Endothelial cell of hepatic sinusoid (primary cell): ENCODE measurements at regions not wholly inside any gene's neighbourhood (a gene's known extent, or its start where the extent isn't known, plus 50 kb on each side); places are given as distances from the start of the nearest gene placed in this dataset.
"Not testable (repeated sequence)": the region's sequence is repeated elsewhere in the genome, so short reads cannot be mapped to it uniquely, and the experiment has no call there.

Experiments
- in situ Hi-C: cut with HindIII; loops from 2 replicates; pipeline ENCODE4 v1.10.0; 2017; ENCODE audit warnings: low sequenced_read_pairs

- in situ Hi-C loops: no loop called here
Measured at GRCh38 chr11:96969251-96969650, 579.4 kb downstream of the JRKL start.

- in situ Hi-C loops: no loop called here
Measured at GRCh38 chr11:96978751-96979150, 588.9 kb downstream of the JRKL start.

DNA sequence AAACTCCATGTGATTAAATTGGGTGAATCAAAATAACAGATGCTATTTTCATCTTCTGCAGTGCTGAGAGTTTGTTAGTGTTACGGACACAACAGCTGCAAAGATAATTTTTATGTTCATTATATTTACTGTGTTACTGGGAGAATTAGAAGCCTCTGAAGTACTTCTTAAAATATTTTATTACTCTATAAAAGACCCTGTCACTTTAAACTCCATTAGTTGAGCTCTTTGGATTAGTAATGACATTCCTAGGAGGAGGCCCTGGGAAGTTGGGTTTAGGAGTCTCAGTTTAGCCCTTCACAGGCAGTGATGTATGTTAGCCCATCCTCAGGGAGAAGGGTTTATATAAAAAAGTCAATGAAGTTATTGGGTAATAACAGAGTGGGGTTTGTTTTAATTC lies 596.7 kb downstream of the JRKL start:
- in situ Hi-C loops: no loop called here

- in situ Hi-C loops: no loop called here
Measured at GRCh38 chr11:96990914-96991313, 601.1 kb downstream of the JRKL start.

- in situ Hi-C loops: no loop called here
Measured at GRCh38 chr11:97000481-97000880, 610.7 kb downstream of the JRKL start.

DNA sequence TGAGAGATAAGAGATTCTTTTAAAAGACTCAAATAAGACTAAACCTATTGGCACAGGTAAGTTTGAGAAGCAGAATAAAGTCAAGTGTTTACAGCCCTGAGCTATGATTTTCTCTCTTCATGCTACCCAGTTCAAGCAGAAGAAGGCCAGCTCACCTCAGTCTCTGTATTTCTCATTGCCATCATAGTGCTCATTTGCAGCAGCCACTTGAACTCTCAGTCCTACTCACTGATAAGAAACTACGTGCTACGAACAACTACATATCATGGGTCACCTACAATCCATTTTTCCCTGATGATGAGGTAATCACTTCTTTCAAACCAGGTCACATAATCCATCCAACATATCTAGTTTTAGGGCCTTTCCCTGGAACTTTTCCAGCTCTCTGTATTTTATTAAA lies 617.5 kb downstream of the JRKL start:
- in situ Hi-C loops: no loop called here

- in situ Hi-C loops: no loop called here
Measured at GRCh38 chr11:97009613-97010012, 619.8 kb downstream of the JRKL start.

- in situ Hi-C loops: not testable (repeated sequence)
Measured at GRCh38 chr11:97010997-97011396, 621.2 kb downstream of the JRKL start.

GRCh38 chr11:97015327-97015726 lies 625.5 kb downstream of the JRKL start:
- in situ Hi-C loops: no loop called here

GRCh38 chr11:97019305-97019704 lies 629.5 kb downstream of the JRKL start:
- in situ Hi-C loops: no loop called here

GRCh38 chr11:97019754-97020153 lies 629.9 kb downstream of the JRKL start:
- in situ Hi-C loops: no loop called here

GRCh38 chr11:97022955-97023354 lies 633.1 kb downstream of the JRKL start:
- in situ Hi-C loops: no loop called here

DNA sequence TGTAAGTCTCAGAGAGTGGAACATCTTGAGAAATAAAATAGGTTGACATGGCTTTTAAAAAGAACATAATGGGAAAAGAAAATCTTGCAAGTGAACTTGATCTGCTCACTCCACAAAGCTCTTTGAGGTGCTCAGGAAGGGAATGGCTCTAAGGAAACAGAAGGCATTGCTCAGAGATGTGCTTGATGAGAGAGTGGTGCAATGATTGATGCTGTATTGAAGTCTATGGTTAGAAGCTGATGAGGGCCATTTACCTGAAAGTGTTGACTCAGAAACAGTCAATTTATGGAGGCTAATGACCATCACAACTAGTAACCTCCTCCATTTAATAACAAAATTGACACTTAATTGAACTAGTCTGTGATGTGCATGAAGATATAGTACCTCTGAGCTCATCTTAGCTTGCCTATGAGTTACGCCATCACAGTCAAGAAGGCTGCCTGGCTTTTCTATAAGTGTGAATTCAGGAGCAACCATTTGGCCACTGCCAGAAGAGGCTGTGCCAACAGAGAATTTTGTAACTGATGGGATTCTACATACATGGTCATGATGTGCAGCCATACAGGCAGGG lies 639.1 kb downstream of the JRKL start:
- in situ Hi-C loops: no loop called here

- in situ Hi-C loops: no loop called here
Measured at GRCh38 chr11:97033178-97033577, 643.4 kb downstream of the JRKL start.

GRCh38 chr11:97048481-97048880 lies 658.7 kb downstream of the JRKL start:
- in situ Hi-C loops: no loop called here

DNA sequence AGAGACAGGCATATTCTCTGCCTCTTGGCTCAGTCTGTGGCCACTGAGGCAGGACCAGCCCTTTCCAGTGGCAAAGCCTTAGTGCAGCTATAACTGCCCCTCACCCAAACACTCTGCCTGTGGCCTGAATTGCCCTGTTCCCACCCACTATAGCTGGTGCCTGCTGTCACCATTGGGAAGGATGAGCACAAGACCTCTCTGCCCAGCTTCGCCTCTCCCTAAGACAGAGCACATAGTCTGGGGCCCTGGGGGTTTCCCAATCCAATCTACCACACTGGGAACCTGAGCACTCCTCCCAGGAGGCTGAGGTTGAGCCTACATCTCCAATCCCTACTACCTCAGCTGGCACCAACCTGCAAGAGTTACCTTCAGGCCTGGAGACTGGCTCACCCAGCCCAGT lies 670.4 kb downstream of the JRKL start:
- in situ Hi-C loops: no loop called here

DNA sequence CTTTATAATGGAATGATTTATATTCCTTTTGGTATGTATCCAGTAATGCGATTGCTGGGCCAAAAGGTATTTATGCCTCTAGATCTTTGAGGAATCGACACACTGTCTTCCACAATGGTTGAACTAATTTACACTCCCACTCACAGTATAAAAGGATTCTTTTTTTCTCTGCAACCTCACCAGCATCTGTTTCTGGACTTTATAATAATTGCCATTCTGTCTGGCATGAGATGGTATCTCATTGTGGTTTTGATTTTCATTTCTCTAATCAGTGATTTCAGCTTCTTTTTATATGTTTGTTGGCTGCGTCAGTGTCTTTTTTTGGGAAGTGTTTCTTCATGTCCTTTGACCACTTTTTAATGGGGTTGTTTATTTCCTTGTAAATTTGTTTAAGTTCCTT lies 679.3 kb downstream of the JRKL start:
- in situ Hi-C loops: no loop called here

DNA sequence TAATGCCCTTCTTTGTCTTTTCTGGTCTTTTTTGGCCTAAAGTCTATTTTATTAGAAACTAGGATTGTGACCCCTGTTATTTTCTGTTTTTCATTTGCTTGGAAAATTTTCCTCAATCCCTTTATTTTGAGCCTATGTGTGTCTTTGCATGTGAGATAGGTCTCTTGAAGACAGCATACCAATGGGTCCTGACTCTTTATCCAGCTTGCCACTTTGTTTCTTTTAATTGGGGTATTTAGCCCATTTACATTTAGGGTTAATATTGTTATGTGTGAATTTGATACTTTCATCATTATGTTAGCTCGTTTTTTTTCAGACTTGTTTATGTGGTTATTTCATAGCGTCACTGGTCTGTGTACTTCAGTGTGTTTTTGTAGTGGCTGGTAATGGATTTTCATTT lies 682.6 kb downstream of the JRKL start:
- in situ Hi-C loops: no loop called here

DNA sequence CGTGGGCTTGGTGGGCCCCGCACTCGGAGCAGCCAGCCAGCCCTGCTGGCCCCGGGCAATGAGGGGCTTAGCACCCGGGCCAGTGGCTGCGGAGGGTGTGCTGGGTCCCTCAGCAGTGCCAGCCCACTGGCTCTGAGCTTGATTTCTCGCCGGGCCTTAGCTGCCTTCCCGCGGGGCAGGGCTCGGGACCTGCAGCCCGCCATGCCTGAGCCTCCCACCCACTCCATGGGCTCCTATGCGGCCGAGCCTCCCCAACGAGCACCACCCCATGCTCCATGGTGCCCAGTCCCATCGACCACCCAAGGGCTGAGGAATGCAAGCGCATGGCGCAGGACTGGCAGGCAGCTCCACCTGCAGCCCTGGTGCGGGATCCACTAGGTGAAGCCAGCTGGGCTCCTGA lies 686.9 kb downstream of the JRKL start:
- in situ Hi-C loops: not testable (repeated sequence)

DNA sequence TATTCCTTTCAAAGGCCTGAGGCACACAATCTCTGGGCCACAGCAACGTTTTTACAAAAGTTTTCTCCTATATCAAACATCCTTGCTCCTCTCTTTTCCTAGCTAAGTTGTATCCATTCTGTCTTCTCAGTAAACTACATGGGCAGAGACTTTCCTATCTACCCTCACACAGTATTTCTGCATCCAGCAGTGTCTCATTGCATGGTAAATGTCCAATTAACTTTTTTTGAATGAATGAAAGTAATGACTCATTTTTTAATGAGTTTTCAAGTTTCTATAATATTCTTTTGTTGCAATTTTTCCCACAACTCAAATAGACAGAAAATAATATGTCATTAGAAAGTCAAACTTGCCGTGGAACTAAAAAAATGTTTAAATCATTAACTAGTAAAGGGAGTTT lies 688.6 kb downstream of the JRKL start:
- in situ Hi-C loops: no loop called here

- in situ Hi-C loops: no loop called here
Measured at GRCh38 chr11:97079244-97079643, 689.4 kb downstream of the JRKL start.

DNA sequence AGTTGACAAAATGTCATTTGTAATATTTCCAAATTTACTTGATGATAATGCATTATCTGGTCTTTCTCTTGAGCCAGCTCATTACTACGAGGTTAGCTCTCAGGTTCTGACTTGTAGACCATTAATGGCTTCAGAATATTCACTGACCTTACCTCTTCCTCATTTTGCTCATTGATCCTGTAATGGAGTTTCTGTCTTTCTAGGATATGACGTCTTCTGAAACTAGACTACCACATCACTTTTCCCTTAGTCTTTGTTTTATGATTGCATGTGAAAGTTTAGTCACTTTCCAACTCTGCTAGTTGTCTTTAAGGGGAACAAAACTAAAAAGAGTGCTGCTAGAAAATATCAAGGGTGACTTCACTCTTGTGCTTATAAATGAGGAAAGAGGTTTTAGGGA lies 697.6 kb downstream of the JRKL start:
- in situ Hi-C loops: no loop called here

GRCh38 chr11:97092823-97093222 lies 703.0 kb downstream of the JRKL start:
- in situ Hi-C loops: no loop called here

- in situ Hi-C loops: not testable (repeated sequence)
Measured at GRCh38 chr11:97102180-97102579, 712.4 kb downstream of the JRKL start.
